ENCODE measurements at regions not wholly inside any gene's neighbourhood (a gene's known extent, or its start where the extent isn't known, plus 50 kb on each side); places are given as distances from the start of the nearest gene placed in this dataset.

DNA sequence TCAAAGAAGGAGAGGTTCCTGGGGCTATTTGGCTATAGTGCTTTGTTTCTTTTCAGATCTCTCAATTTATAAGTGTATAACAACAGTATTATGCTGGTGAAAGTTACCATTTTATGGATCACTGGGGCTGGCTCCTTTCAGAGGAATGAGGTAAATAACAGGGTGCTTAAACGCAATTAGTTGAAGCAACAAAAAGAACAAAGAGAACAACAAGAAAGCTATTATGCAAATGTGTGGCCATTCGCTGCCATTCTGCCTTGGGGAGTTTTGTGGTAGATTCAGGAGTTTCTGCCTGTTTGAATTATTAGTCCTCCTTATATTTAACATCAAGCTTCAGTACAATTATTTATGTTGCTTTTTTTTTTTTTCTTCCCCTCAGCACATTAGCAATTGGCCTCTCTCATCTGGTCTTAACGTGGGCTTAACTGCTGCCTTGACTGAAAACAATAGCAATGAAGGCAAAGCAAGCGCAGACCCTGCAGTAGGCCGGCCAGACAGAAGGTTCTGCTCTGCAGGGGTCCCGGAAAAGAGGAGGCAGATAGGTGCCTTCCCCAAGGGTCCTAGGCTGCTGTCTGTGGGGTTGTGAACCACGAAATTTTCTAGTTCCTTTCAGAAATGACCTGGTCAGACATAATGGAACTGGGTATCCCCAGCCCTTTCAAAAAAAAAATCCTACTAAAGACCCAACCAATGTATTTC, 339.9 kb upstream of the PODXL start:
- TF ChIP-seq, protein P1, sequence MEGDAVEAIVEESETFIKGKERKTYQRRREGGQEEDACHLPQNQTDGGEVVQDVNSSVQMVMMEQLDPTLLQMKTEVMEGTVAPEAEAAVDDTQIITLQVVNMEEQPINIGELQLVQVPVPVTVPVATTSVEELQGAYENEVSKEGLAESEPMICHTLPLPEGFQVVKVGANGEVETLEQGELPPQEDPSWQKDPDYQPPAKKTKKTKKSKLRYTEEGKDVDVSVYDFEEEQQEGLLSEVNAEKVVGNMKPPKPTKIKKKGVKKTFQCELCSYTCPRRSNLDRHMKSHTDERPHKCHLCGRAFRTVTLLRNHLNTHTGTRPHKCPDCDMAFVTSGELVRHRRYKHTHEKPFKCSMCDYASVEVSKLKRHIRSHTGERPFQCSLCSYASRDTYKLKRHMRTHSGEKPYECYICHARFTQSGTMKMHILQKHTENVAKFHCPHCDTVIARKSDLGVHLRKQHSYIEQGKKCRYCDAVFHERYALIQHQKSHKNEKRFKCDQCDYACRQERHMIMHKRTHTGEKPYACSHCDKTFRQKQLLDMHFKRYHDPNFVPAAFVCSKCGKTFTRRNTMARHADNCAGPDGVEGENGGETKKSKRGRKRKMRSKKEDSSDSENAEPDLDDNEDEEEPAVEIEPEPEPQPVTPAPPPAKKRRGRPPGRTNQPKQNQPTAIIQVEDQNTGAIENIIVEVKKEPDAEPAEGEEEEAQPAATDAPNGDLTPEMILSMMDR (IDR thresholded peaks at IDR 0.05): no peak
- no peak for TF ChIP-seq POLR2A (IDR thresholded peaks at IDR 0.05)

All from vagina (tissue), 2 donors.